ENCODE measurements at regions not wholly inside any gene's neighbourhood (a gene's known extent, or its start where the extent isn't known, plus 50 kb on each side); places are given as distances from the start of the nearest gene placed in this dataset.

DNA sequence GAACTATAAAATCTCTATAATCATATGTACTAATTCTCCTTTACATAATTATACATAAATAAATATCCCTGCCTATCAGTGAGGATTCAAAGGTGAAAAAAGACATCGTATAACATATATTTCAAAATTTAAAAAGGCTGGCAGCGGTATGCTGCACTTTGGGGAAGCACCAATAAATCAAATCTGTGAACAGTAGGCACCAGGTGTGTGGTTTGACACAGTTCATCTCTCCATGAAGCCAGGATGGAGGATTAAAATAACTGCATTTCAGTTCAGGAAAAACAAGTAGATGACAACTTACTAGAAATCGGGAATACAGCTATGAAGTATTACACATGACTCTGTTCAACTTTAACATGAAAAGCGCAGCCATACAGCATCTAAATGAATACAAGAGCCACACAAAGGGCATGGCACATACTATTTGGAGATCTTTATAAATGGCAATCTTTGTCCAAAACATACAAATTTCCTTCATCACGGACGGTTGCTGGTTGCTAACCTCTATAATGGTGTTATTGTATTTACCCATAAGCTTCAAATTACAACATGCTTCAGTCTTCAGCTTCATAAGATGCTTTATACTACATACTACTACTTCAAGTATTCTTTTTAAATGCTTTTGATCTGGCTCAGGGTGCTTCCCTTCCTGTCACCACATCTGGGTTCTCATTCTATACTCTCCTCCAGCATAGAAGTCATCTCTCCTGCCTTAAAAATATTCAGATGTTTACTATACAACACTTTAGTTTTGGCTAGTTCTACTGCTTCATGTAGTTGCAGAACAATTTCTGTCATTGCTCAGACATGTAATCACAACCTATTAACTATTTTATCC, 128.7 kb downstream of the KLF12 start:
- H3K27ac ChIP-seq (ENCODE audit: low read depth, low read length): no peak overlapping the region

DNA sequence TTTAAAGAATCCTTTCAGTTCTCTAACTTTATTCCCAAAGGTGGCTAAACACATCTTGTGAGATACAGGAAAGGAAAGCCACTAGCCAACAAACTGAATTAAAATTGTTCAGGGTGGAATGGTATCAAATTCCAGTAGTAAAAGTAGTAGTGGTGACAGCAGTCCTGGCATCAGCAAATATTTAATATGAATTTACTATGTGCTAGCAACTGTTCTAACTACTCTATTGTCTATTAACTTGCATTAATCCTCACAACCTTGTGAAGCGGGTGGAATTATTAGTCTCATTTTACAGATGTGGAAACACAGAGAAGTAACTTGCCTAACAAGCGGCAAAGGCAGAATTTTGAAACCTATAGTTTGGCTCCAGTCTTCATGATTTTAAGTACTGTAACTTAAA, 130.1 kb downstream of the KLF12 start:
- Histone ChIP-seq H3K27me3 (ENCODE audit: insufficient read depth, low read length) (no peaks in the 10 kb centered on the region), H3K4me1 (ENCODE audit: control insufficient read depth, insufficient read depth, low read length, unreplicated experiment) (peaks cover 22% of the 10 kb centered on the region), H3K79me2 (ENCODE audit: control insufficient read depth, insufficient read depth, low read length, unreplicated experiment) (peaks cover 11% of the 10 kb centered on the region), H3K36me3 (ENCODE audit: insufficient read depth, low read length) (no peaks in the 10 kb centered on the region), H2AFZ (ENCODE audit: low read length, unreplicated experiment) (no peak overlapping the region), H3K4me3 (ENCODE audit: low read depth, low read length) (no peak overlapping the region), H3K27ac (ENCODE audit: low read depth, low read length) (no peak overlapping the region)

More for the DNA sequence above, 128.7 kb downstream of the KLF12 start:
- H3K4me1 ChIP-seq (ENCODE audit: control insufficient read depth, insufficient read depth, low read length, unreplicated experiment): peaks cover 22% of the 10 kb centered on the region
- H3K36me3 ChIP-seq (ENCODE audit: insufficient read depth, low read length): no peaks in the 10 kb centered on the region
- no peak overlapping the region for H2AFZ ChIP-seq (ENCODE audit: low read length, unreplicated experiment)
- H3K27me3 ChIP-seq (ENCODE audit: insufficient read depth, low read length): no peaks in the 10 kb centered on the region
- H3K79me2 ChIP-seq (ENCODE audit: control insufficient read depth, insufficient read depth, low read length, unreplicated experiment): peaks cover 16% of the 10 kb centered on the region
- H3K4me3 ChIP-seq (ENCODE audit: low read depth, low read length): no peak overlapping the region

DNA sequence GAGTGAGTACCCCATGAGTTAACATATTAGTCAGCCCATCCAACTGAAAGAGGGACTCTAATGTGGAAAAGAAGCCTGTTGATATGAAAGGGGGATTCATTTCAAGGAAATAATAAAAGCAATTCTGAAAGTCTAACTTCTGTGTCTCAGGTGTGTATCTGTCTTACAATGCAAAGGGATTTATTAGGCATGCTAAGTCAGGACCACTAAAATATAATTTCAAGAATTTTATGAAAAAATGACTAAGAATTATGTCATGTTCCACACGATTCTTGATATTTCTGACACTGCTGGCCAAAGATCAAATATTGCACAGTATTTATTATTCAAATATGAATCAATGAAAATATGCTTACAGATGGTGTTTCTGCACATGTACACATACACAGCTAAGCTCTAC, 130.8 kb downstream of the KLF12 start:
- Histone ChIP-seq H3K27me3 (ENCODE audit: insufficient read depth, low read length) (no peaks in the 10 kb centered on the region), H2AFZ (ENCODE audit: low read length, unreplicated experiment) (no peak overlapping the region), H3K27ac (ENCODE audit: low read depth, low read length) (no peak overlapping the region), H3K79me2 (ENCODE audit: control insufficient read depth, insufficient read depth, low read length, unreplicated experiment) (peaks cover 9% of the 10 kb centered on the region), H3K4me3 (ENCODE audit: low read depth, low read length) (no peak overlapping the region), H3K4me1 (ENCODE audit: control insufficient read depth, insufficient read depth, low read length, unreplicated experiment) (peaks cover 17% of the 10 kb centered on the region), H3K36me3 (ENCODE audit: insufficient read depth, low read length) (no peaks in the 10 kb centered on the region)

DNA sequence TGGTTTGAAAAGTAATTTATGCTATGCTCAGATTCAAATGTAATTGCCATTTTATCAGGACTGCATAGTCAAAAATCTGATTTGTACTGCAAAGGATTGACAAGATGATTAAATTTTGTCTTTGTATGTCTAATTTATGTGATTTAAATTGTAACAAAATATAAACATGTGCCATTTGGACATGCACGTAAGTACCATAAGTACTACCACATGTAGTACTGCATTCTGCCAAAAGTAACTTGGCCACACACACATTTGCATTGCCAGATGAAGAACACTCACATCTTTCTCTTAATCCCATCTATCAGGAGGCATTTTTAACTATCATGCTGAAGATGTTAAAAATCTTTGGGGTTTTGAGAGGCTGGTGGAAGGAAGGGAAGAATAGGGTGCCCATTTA, 133.3 kb downstream of the KLF12 start:
- peaks cover 14% of the 10 kb centered on the region for H3K4me1 ChIP-seq (ENCODE audit: control insufficient read depth, insufficient read depth, low read length, unreplicated experiment)
- H3K79me2 ChIP-seq (ENCODE audit: control insufficient read depth, insufficient read depth, low read length, unreplicated experiment): peaks cover 14% of the 10 kb centered on the region

DNA sequence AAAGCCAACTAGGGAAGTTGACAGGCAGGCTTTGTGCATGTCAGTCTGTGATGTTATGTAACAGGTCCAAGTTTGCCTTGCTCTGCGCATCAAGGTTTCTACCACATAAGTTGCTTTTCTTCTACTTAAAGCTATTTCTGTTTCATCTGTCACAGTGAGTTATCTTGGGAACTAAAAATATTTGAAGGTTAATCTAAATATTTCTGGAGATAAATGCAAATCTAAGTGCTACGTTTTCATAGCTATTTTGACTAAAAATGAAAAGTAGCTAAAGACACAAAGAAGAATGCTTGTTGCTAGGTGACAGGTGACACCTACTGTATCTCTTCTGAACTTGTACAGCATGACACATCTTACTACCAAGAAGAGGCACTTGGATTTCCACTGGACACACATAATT, 135.6 kb downstream of the KLF12 start:
- Histone ChIP-seq H2AFZ (ENCODE audit: low read length, unreplicated experiment) (no peak overlapping the region), H3K4me3 (ENCODE audit: low read depth, low read length) (no peak overlapping the region), H3K27me3 (ENCODE audit: insufficient read depth, low read length) (no peaks in the 10 kb centered on the region), H3K4me1 (ENCODE audit: control insufficient read depth, insufficient read depth, low read length, unreplicated experiment) (peaks cover 5% of the 10 kb centered on the region), H3K79me2 (ENCODE audit: control insufficient read depth, insufficient read depth, low read length, unreplicated experiment) (peaks cover 14% of the 10 kb centered on the region), H3K36me3 (ENCODE audit: insufficient read depth, low read length) (no peaks in the 10 kb centered on the region), H3K27ac (ENCODE audit: low read depth, low read length) (no peak overlapping the region)

More for the DNA sequence above, 133.3 kb downstream of the KLF12 start:
- no peaks in the 10 kb centered on the region for H3K36me3 ChIP-seq (ENCODE audit: insufficient read depth, low read length)
- no peak overlapping the region for H3K4me3 ChIP-seq (ENCODE audit: low read depth, low read length)
- no peak overlapping the region for H3K27ac ChIP-seq (ENCODE audit: low read depth, low read length)
- no peak overlapping the region for H2AFZ ChIP-seq (ENCODE audit: low read length, unreplicated experiment)
- H3K27me3 ChIP-seq (ENCODE audit: insufficient read depth, low read length): no peaks in the 10 kb centered on the region

DNA sequence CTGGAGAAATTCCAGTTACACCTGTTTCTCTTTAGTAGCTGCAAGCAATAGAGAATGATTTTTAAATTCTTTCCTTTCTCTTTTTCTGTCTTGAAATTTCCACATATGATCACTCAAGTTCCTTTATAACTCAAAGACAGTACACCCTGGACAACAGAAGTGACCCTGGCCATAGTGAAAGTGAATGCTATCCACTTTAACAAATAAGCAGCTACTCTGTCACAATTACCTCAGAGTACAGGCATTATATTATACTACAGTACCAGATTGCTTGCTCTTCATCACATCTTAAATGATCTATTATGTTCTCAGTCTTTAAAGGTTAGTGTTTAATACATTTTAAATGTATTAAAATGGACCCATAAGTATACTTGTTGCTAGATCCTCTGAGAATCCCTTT, 136.2 kb downstream of the KLF12 start:
- Histone ChIP-seq H3K4me3 (ENCODE audit: low read depth, low read length) (no peak overlapping the region), H2AFZ (ENCODE audit: low read length, unreplicated experiment) (no peak overlapping the region), H3K79me2 (ENCODE audit: control insufficient read depth, insufficient read depth, low read length, unreplicated experiment) (peaks cover 14% of the 10 kb centered on the region), H3K4me1 (ENCODE audit: control insufficient read depth, insufficient read depth, low read length, unreplicated experiment) (no peaks in the 10 kb centered on the region), H3K27ac (ENCODE audit: low read depth, low read length) (no peak overlapping the region), H3K27me3 (ENCODE audit: insufficient read depth, low read length) (no peaks in the 10 kb centered on the region), H3K36me3 (ENCODE audit: insufficient read depth, low read length) (no peaks in the 10 kb centered on the region)

DNA sequence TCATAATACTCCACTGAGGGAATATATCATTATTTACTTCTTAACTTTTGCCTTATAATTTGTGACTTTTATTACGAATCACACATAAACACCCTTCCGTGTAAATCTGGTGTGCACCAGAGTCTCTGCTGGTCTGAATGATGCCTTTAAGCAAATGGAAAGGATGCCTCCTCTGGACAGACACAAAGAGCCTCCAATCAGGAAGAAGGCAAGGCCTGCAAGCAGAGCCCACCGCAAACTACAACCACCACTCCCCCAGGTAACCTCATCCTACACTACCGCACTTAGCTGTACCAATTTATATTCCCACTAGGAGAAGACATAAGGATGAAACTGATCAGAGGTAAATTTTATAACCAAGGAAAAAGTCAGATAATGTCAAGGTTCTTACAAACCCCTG, 137.6 kb downstream of the KLF12 start:
- Histone ChIP-seq H3K79me2 (ENCODE audit: control insufficient read depth, insufficient read depth, low read length, unreplicated experiment) (peaks cover 11% of the 10 kb centered on the region), H3K4me1 (ENCODE audit: control insufficient read depth, insufficient read depth, low read length, unreplicated experiment) (no peaks in the 10 kb centered on the region)

DNA sequence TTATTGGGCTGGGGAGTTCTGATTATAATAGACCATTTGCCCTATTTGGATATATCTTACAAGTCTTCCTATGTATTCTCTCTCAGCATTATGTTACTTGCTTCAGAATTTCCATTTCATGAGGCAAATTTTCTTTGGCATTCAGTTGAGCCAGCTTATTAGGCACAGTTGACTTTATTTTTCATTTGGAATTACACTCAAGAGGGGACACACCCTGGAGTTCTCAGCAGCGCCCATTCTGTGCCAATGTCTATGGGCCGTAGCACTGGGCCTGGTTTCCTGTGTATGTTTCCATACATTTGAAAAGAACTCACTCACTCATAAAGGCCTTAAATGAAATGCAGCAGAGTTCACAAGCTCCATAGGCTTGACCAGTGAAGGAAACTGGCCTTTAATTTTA, 138.5 kb downstream of the KLF12 start:
- no peaks in the 10 kb centered on the region for H3K36me3 ChIP-seq (ENCODE audit: insufficient read depth, low read length)
- no peak overlapping the region for H2AFZ ChIP-seq (ENCODE audit: low read length, unreplicated experiment)
- no peaks in the 10 kb centered on the region for H3K27me3 ChIP-seq (ENCODE audit: insufficient read depth, low read length)
- peaks cover 8% of the 10 kb centered on the region for H3K79me2 ChIP-seq (ENCODE audit: control insufficient read depth, insufficient read depth, low read length, unreplicated experiment)
- H3K4me1 ChIP-seq (ENCODE audit: control insufficient read depth, insufficient read depth, low read length, unreplicated experiment): no peaks in the 10 kb centered on the region
- H3K4me3 ChIP-seq (ENCODE audit: low read depth, low read length): no peak overlapping the region
- H3K27ac ChIP-seq (ENCODE audit: low read depth, low read length): no peak overlapping the region

More for the DNA sequence above, 137.6 kb downstream of the KLF12 start:
- Histone ChIP-seq H3K36me3 (ENCODE audit: insufficient read depth, low read length) (no peaks in the 10 kb centered on the region), H2AFZ (ENCODE audit: low read length, unreplicated experiment) (no peak overlapping the region), H3K4me3 (ENCODE audit: low read depth, low read length) (no peak overlapping the region), H3K27ac (ENCODE audit: low read depth, low read length) (no peak overlapping the region), H3K27me3 (ENCODE audit: insufficient read depth, low read length) (no peaks in the 10 kb centered on the region)

DNA sequence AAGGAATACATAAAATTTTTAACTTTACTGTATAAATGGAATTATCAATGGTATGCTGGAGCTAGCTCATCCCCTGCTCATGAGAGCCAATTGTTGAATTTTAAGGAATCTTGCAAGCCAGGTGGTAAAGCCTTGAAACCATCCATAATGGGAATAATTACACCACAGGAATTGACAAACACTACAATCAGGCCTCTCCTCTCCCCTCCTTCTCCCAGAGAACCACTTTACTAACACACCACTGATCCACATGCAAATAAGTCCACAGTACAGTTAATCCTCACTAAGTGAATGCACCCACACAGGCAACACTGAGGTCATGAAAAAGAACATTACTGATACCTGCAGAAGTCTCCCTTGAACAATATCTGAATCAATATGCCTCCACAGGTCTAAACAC, 140.5 kb downstream of the KLF12 start:
- H2AFZ ChIP-seq (ENCODE audit: low read length, unreplicated experiment): no peak overlapping the region
- no peaks in the 10 kb centered on the region for H3K36me3 ChIP-seq (ENCODE audit: insufficient read depth, low read length)
- H3K4me3 ChIP-seq (ENCODE audit: low read depth, low read length): no peak overlapping the region
- H3K79me2 ChIP-seq (ENCODE audit: control insufficient read depth, insufficient read depth, low read length, unreplicated experiment): peaks cover 15% of the 10 kb centered on the region
- H3K27ac ChIP-seq (ENCODE audit: low read depth, low read length): no peak overlapping the region
- no peaks in the 10 kb centered on the region for H3K4me1 ChIP-seq (ENCODE audit: control insufficient read depth, insufficient read depth, low read length, unreplicated experiment)
- no peaks in the 10 kb centered on the region for H3K27me3 ChIP-seq (ENCODE audit: insufficient read depth, low read length)

DNA sequence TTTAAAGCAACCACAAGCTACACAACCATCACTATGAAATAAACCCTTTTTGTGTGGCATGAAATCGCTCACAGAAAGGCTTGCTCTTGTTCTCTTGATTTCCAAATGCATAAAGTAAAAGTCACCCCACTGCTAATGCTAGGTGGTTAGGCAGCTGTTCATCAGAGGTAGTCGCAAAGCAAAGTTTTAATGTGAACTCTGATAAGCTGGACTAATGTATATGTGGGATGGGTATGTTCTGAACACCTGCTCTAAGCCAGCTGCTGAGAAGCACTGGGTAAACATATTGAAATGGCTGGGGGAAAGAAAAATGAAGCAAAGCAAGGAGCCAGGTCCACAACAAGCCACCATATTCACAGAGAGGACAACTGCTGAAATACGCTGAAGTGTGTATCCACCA, 142.3 kb downstream of the KLF12 start:
- Histone ChIP-seq H3K79me2 (ENCODE audit: control insufficient read depth, insufficient read depth, low read length, unreplicated experiment) (peaks cover 11% of the 10 kb centered on the region), H2AFZ (ENCODE audit: low read length, unreplicated experiment) (no peak overlapping the region)

DNA sequence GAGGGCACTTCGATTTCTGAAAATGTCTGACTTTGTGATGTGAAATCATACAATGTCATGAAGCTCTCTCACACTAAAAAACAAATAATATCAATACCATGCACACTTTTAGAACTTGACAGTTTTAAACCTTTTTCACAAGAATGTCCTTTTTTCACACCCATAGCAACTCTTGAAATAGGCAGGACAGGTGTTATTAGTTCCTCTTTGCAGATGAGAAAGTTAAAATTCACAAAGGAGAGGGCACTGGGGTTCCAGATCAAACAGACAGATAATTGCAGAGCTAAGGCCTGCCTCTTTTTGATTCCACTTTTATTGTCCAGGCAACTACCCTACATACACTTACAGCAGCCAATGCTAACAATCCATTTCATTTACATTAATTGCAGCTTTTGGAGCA, 142.8 kb downstream of the KLF12 start:
- Histone ChIP-seq H3K4me1 (ENCODE audit: control insufficient read depth, insufficient read depth, low read length, unreplicated experiment) (no peaks in the 10 kb centered on the region), H2AFZ (ENCODE audit: low read length, unreplicated experiment) (no peak overlapping the region), H3K27me3 (ENCODE audit: insufficient read depth, low read length) (no peaks in the 10 kb centered on the region), H3K4me3 (ENCODE audit: low read depth, low read length) (no peak overlapping the region), H3K79me2 (ENCODE audit: control insufficient read depth, insufficient read depth, low read length, unreplicated experiment) (peaks cover 11% of the 10 kb centered on the region), H3K36me3 (ENCODE audit: insufficient read depth, low read length) (no peaks in the 10 kb centered on the region), H3K27ac (ENCODE audit: low read depth, low read length) (no peak overlapping the region)

More for the DNA sequence above, 142.3 kb downstream of the KLF12 start:
- Histone ChIP-seq H3K4me3 (ENCODE audit: low read depth, low read length) (no peak overlapping the region), H3K27me3 (ENCODE audit: insufficient read depth, low read length) (no peaks in the 10 kb centered on the region), H3K4me1 (ENCODE audit: control insufficient read depth, insufficient read depth, low read length, unreplicated experiment) (no peaks in the 10 kb centered on the region), H3K36me3 (ENCODE audit: insufficient read depth, low read length) (no peaks in the 10 kb centered on the region), H3K27ac (ENCODE audit: low read depth, low read length) (no peak overlapping the region)
